OCI-LY7 (cell line): ENCODE measurements at regions not wholly inside any gene's neighbourhood (a gene's known extent, or its start where the extent isn't known, plus 50 kb on each side); places are given as distances from the start of the nearest gene placed in this dataset.
A peak's percentile ranks its signal among the peaks of the same experiment; 100 is the strongest.

Experiments used
- BruUV-seq: library from RNA; stranded (reverse); fragments of 400-500 nt; replicated peaks from 2 replicates; lab custom pipeline; 2021; lab: Mats Ljungman, UMichigan
- CTCF ChIA-PET: fragments of 300-600 bp; sonication (Branson Sonifier 250); formaldehyde crosslinking; loops from one replicate; lab custom pipeline; 2022; ENCODE audit warnings: antibody characterized with exemption; ENCODE audit not compliant: unreplicated experiment; lab: Charles Lee
- POLR2A ChIA-PET: fragments of 300-600 bp; sonication (Branson Sonifier 250); formaldehyde crosslinking; loops from one replicate; lab custom pipeline; 2022; ENCODE audit warnings: antibody characterized with exemption; lab: Charles Lee
- DNase-seq: peaks from one replicate; pipeline ENCODE4 v3.0.0-alpha.2; 2015; ENCODE audit warnings: low spot score
- H2AFZ ChIP-seq: fragments of 200-600 bp; sonication (generic), shearing (Covaris generic); 2 replicates; pipeline ENCODE4 v1.6.1; 2014; ENCODE audit warnings: mild to moderate bottlenecking, antibody characterized with exemption, low read length, moderate library complexity
- H3K27ac ChIP-seq: fragments of 200-600 bp; sonication (generic); 2 replicates; pipeline ENCODE4 v1.5.1; 2014; ENCODE audit warnings: mixed run types, low read depth, mild to moderate bottlenecking, moderate library complexity, low read length, inconsistent platforms; ENCODE audit not compliant: poor library complexity, severe bottlenecking
- H3K36me3 ChIP-seq: fragments of 200-600 bp; sonication (generic); 2 replicates; pipeline ENCODE4 v1.6.1; 2014; ENCODE audit warnings: mild to moderate bottlenecking, antibody characterized with exemption, low read length, moderate library complexity, mixed read lengths; ENCODE audit not compliant: insufficient read depth
- H3K4me1 ChIP-seq: fragments of 200-600 bp; sonication (generic); 2 replicates; pipeline ENCODE4 v1.5.1; 2014; ENCODE audit warnings: mild to moderate bottlenecking, low read length; ENCODE audit not compliant: insufficient read depth, poor library complexity, severe bottlenecking
- H3K4me2 ChIP-seq: fragments of 200-600 bp; sonication (generic); 2 replicates; pipeline ENCODE4 v1.6.1; 2014; ENCODE audit warnings: mild to moderate bottlenecking, low read length
- H3K4me3 ChIP-seq: fragments of 200-600 bp; sonication (generic); 2 replicates; pipeline ENCODE4 v1.5.1; 2014; ENCODE audit warnings: mild to moderate bottlenecking, low read depth, low read length; ENCODE audit not compliant: poor library complexity, severe bottlenecking
- H3K79me2 ChIP-seq: fragments of 200-600 bp; sonication (generic); 2 replicates; pipeline ENCODE4 v1.6.1; 2016; ENCODE audit warnings: low read depth, mild to moderate bottlenecking, low read length, moderate library complexity, mixed read lengths; ENCODE audit not compliant: insufficient read depth
- H3K9me2 ChIP-seq: fragments of 200-600 bp; sonication (generic); 2 replicates; pipeline ENCODE4 v1.6.1; 2016; ENCODE audit warnings: mild to moderate bottlenecking, low read length, mixed read lengths; ENCODE audit not compliant: insufficient read depth
- H3K9me3 ChIP-seq: fragments of 200-600 bp; sonication (generic); 2 replicates; pipeline ENCODE4 v1.6.1; 2014; ENCODE audit warnings: mild to moderate bottlenecking, mixed run types, low read length, mixed read lengths
- H4K20me1 ChIP-seq: fragments of 200-600 bp; sonication (generic); 2 replicates; pipeline ENCODE4 v1.6.1; 2014; ENCODE audit warnings: mild to moderate bottlenecking, antibody characterized with exemption, low read length, moderate library complexity, mixed read lengths; ENCODE audit not compliant: insufficient read depth
- EZH2phosphoT487 ChIP-seq: fragments of 200-600 bp; sonication (generic); IDR thresholded peaks from 2 replicates; pipeline ENCODE4 v1.6.1; 2018; ENCODE audit warnings: low read depth, borderline replicate concordance, mild to moderate bottlenecking, mixed run types, antibody characterized with exemption, low read length, moderate library complexity, mixed read lengths
- intact Hi-C: fragments of 100-400 bp; cut with micrococcal nuclease; formaldehyde crosslinking; loops from one replicate; pipeline ENCODE4 v1.10.0; 2022; ENCODE audit not compliant: unreplicated experiment
- TF ChIP-seq, protein P1 (sequence below): fragments of 200-600 bp; sonication (generic); conservative IDR thresholded peaks from 2 replicates; pipeline ENCODE4 v1.5.1; 2014; ENCODE audit warnings: mild to moderate bottlenecking, antibody characterized with exemption, low read length, moderate library complexity, mixed read lengths

DNA sequence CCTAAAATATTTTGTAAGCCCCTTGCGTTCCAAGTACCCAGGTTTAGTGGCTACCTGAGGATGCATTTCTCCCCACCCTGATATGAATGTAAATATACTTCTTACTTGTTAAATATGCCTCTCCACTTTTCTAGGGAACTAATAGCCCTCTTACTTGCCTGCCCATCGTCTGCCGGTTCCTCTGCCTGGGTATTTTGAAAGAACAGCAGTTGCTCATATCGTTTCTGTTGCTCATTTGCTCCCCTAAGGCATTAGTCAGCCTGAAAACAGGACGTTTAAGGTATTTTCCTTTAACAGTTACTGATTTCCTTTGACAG, 141.3 kb upstream of the CARMIL1 start:
- no peaks in the 10 kb centered on the region for H3K9me2 ChIP-seq
- TF ChIP-seq EZH2phosphoT487 = no peak
- TF ChIP-seq, protein P1, sequence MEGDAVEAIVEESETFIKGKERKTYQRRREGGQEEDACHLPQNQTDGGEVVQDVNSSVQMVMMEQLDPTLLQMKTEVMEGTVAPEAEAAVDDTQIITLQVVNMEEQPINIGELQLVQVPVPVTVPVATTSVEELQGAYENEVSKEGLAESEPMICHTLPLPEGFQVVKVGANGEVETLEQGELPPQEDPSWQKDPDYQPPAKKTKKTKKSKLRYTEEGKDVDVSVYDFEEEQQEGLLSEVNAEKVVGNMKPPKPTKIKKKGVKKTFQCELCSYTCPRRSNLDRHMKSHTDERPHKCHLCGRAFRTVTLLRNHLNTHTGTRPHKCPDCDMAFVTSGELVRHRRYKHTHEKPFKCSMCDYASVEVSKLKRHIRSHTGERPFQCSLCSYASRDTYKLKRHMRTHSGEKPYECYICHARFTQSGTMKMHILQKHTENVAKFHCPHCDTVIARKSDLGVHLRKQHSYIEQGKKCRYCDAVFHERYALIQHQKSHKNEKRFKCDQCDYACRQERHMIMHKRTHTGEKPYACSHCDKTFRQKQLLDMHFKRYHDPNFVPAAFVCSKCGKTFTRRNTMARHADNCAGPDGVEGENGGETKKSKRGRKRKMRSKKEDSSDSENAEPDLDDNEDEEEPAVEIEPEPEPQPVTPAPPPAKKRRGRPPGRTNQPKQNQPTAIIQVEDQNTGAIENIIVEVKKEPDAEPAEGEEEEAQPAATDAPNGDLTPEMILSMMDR = no peak
- peak overlapping the region; percentile 98 for H2AFZ ChIP-seq
- H3K36me3 ChIP-seq = peaks cover 4% of the 10 kb centered on the region; the same call in 1 of the 2 replicates
- H3K79me2 ChIP-seq = no peaks in the 10 kb centered on the region
- peak overlapping the region; percentile 34 for H3K27ac ChIP-seq
- no peak for DNase-seq
- no peaks in the 10 kb centered on the region for H4K20me1 ChIP-seq
- TSS peak; percentile 81 for BruUV-seq
- H3K4me3 ChIP-seq = peak overlapping the region; percentile 51
- peaks cover 40% of the 10 kb centered on the region for H3K9me3 ChIP-seq
- CTCF ChIA-PET = no interaction called here
- POLR2A ChIA-PET = interaction anchor here (0.9 to 2.6 kb wide), 3 partner anchors 9 to 120 kb away, joined by 3 to 23 read pairs (median 8); no protein-coding TSS in a partner anchor
- H3K4me2 ChIP-seq = peak overlapping the region; percentile 81
- peaks cover 24% of the 10 kb centered on the region for H3K4me1 ChIP-seq
- intact Hi-C loops = loop anchor here (1.0 to 10.0 kb wide), 3 partner anchors 9 to 643 kb away; partner anchors contain the start of gene ALDH5A1

DNA sequence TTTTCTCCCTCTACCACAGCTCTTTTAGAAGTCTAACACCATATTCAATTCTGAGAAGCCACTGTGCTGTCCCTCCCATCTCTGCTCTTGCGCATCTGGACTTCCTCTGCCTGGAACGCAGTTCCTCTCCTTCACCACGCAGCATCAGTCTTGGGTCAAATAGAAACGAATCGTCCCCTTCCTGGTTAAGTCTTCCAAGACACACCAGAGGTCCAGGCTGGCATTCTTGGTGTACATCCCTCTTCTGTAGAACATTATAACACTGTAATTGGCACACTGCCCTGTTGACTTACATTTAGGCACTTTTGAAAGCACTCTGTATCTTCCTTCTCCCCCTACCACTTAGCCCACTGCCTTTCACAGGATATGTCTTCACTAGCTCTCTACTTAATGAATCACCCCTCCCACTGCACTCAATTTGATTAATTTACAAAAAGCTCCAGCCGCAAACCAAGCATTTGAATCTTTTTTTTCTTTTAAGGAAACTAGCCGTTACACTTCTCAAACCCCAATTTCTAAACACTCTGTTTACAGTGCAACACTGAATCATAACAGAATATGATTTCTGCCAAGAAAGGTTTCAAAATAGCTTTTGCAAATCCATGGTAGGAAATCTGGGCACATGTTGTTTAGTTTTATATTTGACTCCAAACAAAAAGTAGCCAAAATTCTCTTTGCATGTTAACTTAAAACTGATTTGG, 140.8 kb upstream of the CARMIL1 start:
- ChIA-PET POLR2A (interaction anchor here (0.6 to 2.6 kb wide), 7 partner anchors 8 to 431 kb away, joined by 3 to 23 read pairs (median 3); no protein-coding TSS in a partner anchor), CTCF (no interaction called here)
- DNase-seq = peak; percentile 75
- Histone ChIP-seq H3K4me2 (peak overlapping the region; percentile 81), H3K4me1 (peaks cover 24% of the 10 kb centered on the region), H2AFZ (peak overlapping the region; percentile 98), H3K79me2 (no peaks in the 10 kb centered on the region), H3K9me3 (peaks cover 35% of the 10 kb centered on the region), H4K20me1 (no peaks in the 10 kb centered on the region), H3K4me3 (peak overlapping the region; percentile 51), H3K27ac (peak overlapping the region; percentile 34), H3K9me2 (no peaks in the 10 kb centered on the region), H3K36me3 (peaks cover 4% of the 10 kb centered on the region; the same call in 1 of the 2 replicates)
- TF ChIP-seq, protein P1 = peak; percentile 37; the same call in 1 of the 2 replicates
- TF ChIP-seq EZH2phosphoT487 = no peak
- TSS peak; percentile 80 for BruUV-seq
- intact Hi-C loops = loop anchor here (1.0 to 10.0 kb wide), 3 partner anchors 9 to 644 kb away; partner anchors contain the start of gene ALDH5A1
